22Rv1 (cell line): ENCODE measurements at regions not wholly inside any gene's neighbourhood (a gene's known extent, or its start where the extent isn't known, plus 50 kb on each side); places are given as distances from the start of the nearest gene placed in this dataset.

Experiments used
- H3K27ac ChIP-seq: fragments of 450-650 bp; 2 replicates; pipeline ENCODE4 v1.5.1; 2017
- CTCF ChIP-seq: fragments of 450-650 bp; IDR thresholded peaks from 2 replicates; pipeline ENCODE4 v1.5.1; 2017; ENCODE audit warnings: mild to moderate bottlenecking
- ZFX ChIP-seq: fragments of 450-650 bp; IDR thresholded peaks from 2 replicates; pipeline ENCODE4 v1.6.1; 2017; ENCODE audit warnings: antibody characterized with exemption, borderline replicate concordance

- TF ChIP-seq ZFX, result no peak
- no peak for TF ChIP-seq CTCF
Measured at GRCh38 chr4:108428923-108429322, 191.5 kb upstream of the RPL34 start.

GRCh38 chr4:108427946-108428485, 192.4 kb upstream of the RPL34 start:
- TF ChIP-seq CTCF, result no peak
- no peak for TF ChIP-seq ZFX
- no peak overlapping the region for H3K27ac ChIP-seq

More at GRCh38 chr4:108428923-108429322, 191.5 kb upstream of the RPL34 start:
- no peak overlapping the region for H3K27ac ChIP-seq

- H3K27ac ChIP-seq, result no peak overlapping the region
- TF ChIP-seq ZFX (no peak), CTCF (no peak)
Measured at GRCh38 chr4:108426493-108426892, 193.9 kb upstream of the RPL34 start.

GRCh38 chr4:108425988-108426387, 194.4 kb upstream of the RPL34 start:
- TF ChIP-seq CTCF (no peak), ZFX (no peak)
- no peak overlapping the region for H3K27ac ChIP-seq

- no peak overlapping the region for H3K27ac ChIP-seq
- TF ChIP-seq CTCF (no peak), ZFX (no peak)
Measured at GRCh38 chr4:108417923-108418322, 202.5 kb upstream of the RPL34 start.

- no peak overlapping the region for H3K27ac ChIP-seq
- TF ChIP-seq ZFX, result no peak
- no peak for TF ChIP-seq CTCF
Measured at GRCh38 chr4:108416831-108417230, 203.5 kb upstream of the RPL34 start.

- TF ChIP-seq ZFX (no peak), CTCF (no peak)
- no peak overlapping the region for H3K27ac ChIP-seq
Measured at GRCh38 chr4:108415389-108415788, 205.0 kb upstream of the RPL34 start.
